Ovary (tissue), 7 donors: ENCODE measurements at regions not wholly inside any gene's neighbourhood (a gene's known extent, or its start where the extent isn't known, plus 50 kb on each side); places are given as distances from the start of the nearest gene placed in this dataset.
"Not testable (repeated sequence)": the region's sequence is repeated elsewhere in the genome, so short reads cannot be mapped to it uniquely, and the experiment has no call there.

Experiments used
- DNase-seq, 5 donors: peaks; one replicate each; pipeline ENCODE4 v3.0.0-alpha.2; 2019 to 2020
- H3K27ac ChIP-seq, 2 donors: fragments of 200-600 bp; one replicate each; pipeline versions ENCODE4 v1.5.1 to v1.8.0; 2019 to 2022
- H3K27me3 ChIP-seq: fragments of 200-600 bp; one replicate; pipeline ENCODE4 v1.8.0; 2022
- H3K36me3 ChIP-seq: fragments of 200-600 bp; sonication (generic); one replicate; pipeline ENCODE4 v1.5.1; 2019
- H3K4me1 ChIP-seq: one replicate; pipeline ENCODE4 v1.8.1; 2013; ENCODE audit warnings: mild to moderate bottlenecking, moderate library complexity; ENCODE audit not compliant: insufficient read depth
- H3K4me3 ChIP-seq: fragments of 200-600 bp; sonication (generic); one replicate; pipeline ENCODE4 v1.5.1; 2017
- H3K9me3 ChIP-seq, 2 donors: fragments of 200-600 bp in 1 of 2; sonication (generic) in 1 of 2; one replicate each; pipeline versions ENCODE4 v1.5.1 to v1.8.1; 2013 to 2019; ENCODE audit warnings: mild to moderate bottlenecking in 1 of 2, moderate library complexity in 1 of 2
- CTCF ChIP-seq, 3 donors: fragments of 450-650 bp in 2 of 3; fragments of 200-600 bp in 1 of 3; IDR thresholded peaks; one replicate each; pipeline versions ENCODE4 v1.5.1 to v1.8.0; 2016 to 2022; ENCODE audit warnings: antibody characterized with exemption in 3 of 3, mild to moderate bottlenecking in 1 of 3
- EP300 ChIP-seq: sonication (generic); formaldehyde crosslinking; IDR thresholded peaks from one replicate; pipeline ENCODE4 v1.6.1; 2017; ENCODE audit warnings: antibody characterized with exemption
- POLR2A ChIP-seq: fragments of 450-650 bp; IDR thresholded peaks from one replicate; pipeline ENCODE4 v1.6.1; 2017; ENCODE audit warnings: antibody characterized with exemption, mild to moderate bottlenecking, moderate library complexity
- WGBS, 3 donors: extraction: QIAGEN DNeasy Blood & Tissue Kit in 1 of 3; methylation state at CpG; one replicate each; pipeline versions ENCODE4 v1.1.5 to v1.1.7; 2013 to 2017; 5-methylcytosine and 5-hydroxymethylcytosine counted together
- intact Hi-C, 4 donors: fragments of 100-400 bp; cut with DNase I; formaldehyde crosslinking; loops; one replicate each; pipeline versions ENCODE4 v1.11.0 to v1.15.1; 2022 to 2023
- donor health status: DM: no; HTN: no; CAD: no; lungs with moderate emphysema.
- donor health status: DM: no; HTN: no; CAD: no.
- donor health status: Bipolar disorder and iron deficiency.
- donor health status: DM: no; HTN: no; CAD: no.
- donor health status: DM: yes; HTN: yes; CAD: no.

GRCh38 chr6:22765015-22765414, 195.6 kb downstream of the HDGFL1 start:
- no peaks in the 10 kb centered on the region for H3K4me1 ChIP-seq
- TF ChIP-seq EP300: no peak
- no peak for TF ChIP-seq CTCF (IDR thresholded peaks at IDR 0.05)
- TF ChIP-seq POLR2A: no peak
- 88 to 90% (median 89%) methylated on average over 4 of the region's 4 CpGs for WGBS, 3 donors
- no peaks in the 10 kb centered on the region for H3K9me3 ChIP-seq
- intact Hi-C loops: no loop called here
- no peak for DNase-seq
- no peaks in the 10 kb centered on the region for H3K27me3 ChIP-seq
- no peak overlapping the region for H3K27ac ChIP-seq
- H3K4me3 ChIP-seq: no peak overlapping the region
- H3K36me3 ChIP-seq: no peaks in the 10 kb centered on the region

GRCh38 chr6:22766979-22767378, 197.6 kb downstream of the HDGFL1 start:
- no peaks in the 10 kb centered on the region for H3K4me1 ChIP-seq
- H3K27ac ChIP-seq: no peak overlapping the region
- H3K4me3 ChIP-seq: no peak overlapping the region
- WGBS, 3 donors: 91 to 94% (median 93%) methylated on average over 4 of the region's 4 CpGs
- H3K27me3 ChIP-seq: no peaks in the 10 kb centered on the region
- no peaks in the 10 kb centered on the region for H3K36me3 ChIP-seq
- intact Hi-C loops: no loop called here
- TF ChIP-seq POLR2A: no peak
- TF ChIP-seq EP300: no peak
- no peak for TF ChIP-seq CTCF (IDR thresholded peaks at IDR 0.05)
- H3K9me3 ChIP-seq: no peaks in the 10 kb centered on the region
- DNase-seq: no peak

- 96 to 100% (median 98%) methylated on average over 1 of the region's 1 CpG for WGBS, 3 donors
These were observed 200.7 kb downstream of the HDGFL1 start for GRCh38 chr6:22770054-22770453.

GRCh38 chr6:22774129-22774528, 204.8 kb downstream of the HDGFL1 start:
- WGBS, 3 donors: 87 to 92% (median 89%) methylated on average over 2 of the region's 2 CpGs

More at GRCh38 chr6:22770054-22770453, 200.7 kb downstream of the HDGFL1 start:
- no peak overlapping the region for H3K27ac ChIP-seq
- no peaks in the 10 kb centered on the region for H3K4me1 ChIP-seq
- no peaks in the 10 kb centered on the region for H3K36me3 ChIP-seq
- H3K27me3 ChIP-seq: no peaks in the 10 kb centered on the region
- no peak for DNase-seq
- intact Hi-C loops: no loop called here
- no peak overlapping the region for H3K4me3 ChIP-seq
- no peak for TF ChIP-seq EP300
- no peak for TF ChIP-seq POLR2A
- TF ChIP-seq CTCF (IDR thresholded peaks at IDR 0.05): no peak
- no peaks in the 10 kb centered on the region for H3K9me3 ChIP-seq

GRCh38 chr6:22778438-22778837, 209.1 kb downstream of the HDGFL1 start:
- H3K9me3 ChIP-seq, H3K36me3 ChIP-seq, DNase-seq, H3K27ac ChIP-seq, intact Hi-C loops, H3K4me3 ChIP-seq, H3K27me3 ChIP-seq, H3K4me1 ChIP-seq: not testable (repeated sequence)
- 39 to 43% (median 42%) methylated on average over 1 of the region's 1 CpG for WGBS, 3 donors

More at GRCh38 chr6:22774129-22774528, 204.8 kb downstream of the HDGFL1 start:
- H3K27me3 ChIP-seq: no peaks in the 10 kb centered on the region
- H3K4me1 ChIP-seq: no peaks in the 10 kb centered on the region
- H3K9me3 ChIP-seq: no peaks in the 10 kb centered on the region
- no peak for DNase-seq
- intact Hi-C loops: no loop called here
- H3K27ac ChIP-seq: no peak overlapping the region
- H3K36me3 ChIP-seq: no peaks in the 10 kb centered on the region
- TF ChIP-seq EP300 (no peak), POLR2A (no peak), CTCF (IDR thresholded peaks at IDR 0.05) (no peak)
- no peak overlapping the region for H3K4me3 ChIP-seq
